HG02840 (cell line): ENCODE measurements at regions not wholly inside any gene's neighbourhood (a gene's known extent, or its start where the extent isn't known, plus 50 kb on each side); places are given as distances from the start of the nearest gene placed in this dataset.

Experiments used
- ATAC-seq: cut with Tn5 transposase; IDR thresholded peaks from one replicate; pipeline ENCODE4 v1.9.1; 2021; ENCODE audit warnings: mild to moderate bottlenecking, moderate library complexity, moderate number of reproducible peaks; ENCODE audit not compliant: unreplicated experiment, low FRiP score

DNA sequence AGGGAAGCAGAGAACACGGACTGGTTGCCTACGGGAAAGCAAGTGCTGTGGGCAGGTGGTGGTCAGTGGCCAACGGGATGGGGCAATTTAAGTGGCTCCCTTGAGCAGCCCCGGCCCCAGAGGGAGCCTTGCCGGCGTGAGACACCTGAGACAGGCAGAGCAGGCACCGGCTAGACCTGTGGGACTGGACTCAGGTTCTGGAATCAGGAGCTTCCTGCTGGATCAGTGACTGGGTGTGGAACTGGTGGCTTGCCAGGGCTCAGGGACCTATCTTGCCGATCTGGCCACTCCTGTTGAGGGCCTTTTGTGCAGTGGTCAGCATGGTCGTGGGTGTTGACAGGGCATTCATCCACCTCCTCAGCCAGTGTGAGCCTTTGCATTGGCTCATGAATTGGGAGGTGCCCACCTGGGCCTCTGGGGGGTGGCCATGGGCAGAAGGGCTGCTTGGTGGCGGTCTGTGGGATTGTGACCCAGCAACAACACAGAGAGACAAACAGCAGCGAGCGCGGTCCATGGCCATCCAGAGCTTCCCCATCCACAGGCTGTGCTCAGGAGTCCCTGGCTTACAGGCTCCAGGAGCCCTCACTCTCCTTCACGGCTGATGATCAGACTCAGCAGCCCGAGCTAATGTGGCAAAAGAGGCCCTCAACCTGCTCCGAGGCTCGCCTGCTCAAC is 85.4 kb upstream of the ZNF516 start:
- no peak for ATAC-seq

DNA sequence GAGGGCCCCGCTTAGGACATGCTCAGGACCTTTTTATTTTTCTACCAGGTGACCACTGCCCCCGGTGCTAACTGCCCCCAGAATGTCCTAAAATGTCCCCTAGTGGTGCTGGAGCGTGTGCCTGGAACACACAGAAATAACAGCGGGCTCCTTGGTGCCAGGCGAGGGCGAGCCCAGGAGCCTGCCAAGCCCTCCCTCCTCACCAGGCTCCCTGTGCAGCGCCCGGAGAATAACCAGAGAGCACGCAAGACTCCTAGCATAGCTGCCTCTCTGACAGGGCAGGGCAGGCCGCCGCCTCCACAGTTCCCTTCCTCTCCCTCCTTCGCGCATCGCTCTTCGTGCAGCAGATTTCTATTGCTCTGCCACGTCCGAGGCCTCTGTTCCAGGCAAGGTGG is 84.3 kb upstream of the ZNF516 start:
- no peak for ATAC-seq

DNA sequence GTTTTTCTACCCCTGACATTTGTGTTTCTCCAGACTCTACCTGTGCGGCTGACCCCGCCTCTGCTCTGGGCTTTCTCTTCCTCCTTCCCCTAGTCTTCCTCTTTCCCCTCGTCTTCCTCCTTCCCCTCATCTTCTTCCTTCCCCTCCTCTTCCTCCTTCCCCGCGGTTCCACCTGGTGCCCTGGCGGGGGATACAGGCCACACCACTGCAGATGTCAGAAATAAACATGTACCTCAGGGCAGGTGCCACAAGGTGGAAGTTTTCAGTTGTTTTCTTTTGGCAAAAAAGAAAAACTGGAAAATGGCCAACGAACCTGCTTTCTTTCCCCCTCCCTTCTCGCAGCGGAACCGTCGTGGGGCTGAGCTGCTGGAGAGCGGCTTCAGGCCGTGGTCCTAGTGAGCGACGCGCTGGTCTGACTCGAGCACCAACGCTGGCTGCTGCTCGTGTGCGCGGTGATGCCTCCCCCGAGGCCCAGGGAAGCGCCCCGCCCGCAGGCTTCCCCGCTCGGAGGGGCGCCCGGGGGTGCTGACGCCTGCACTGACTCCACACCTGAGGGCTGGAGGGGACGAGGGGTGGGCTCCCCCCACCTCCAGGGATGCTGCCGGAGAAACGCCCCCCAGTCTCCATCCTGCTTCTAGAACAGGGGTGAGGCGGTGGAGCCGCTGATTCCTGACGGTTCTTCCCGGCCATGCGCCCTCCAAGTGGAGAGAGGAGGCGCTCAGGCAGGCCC is 83.7 kb upstream of the ZNF516 start:
- ATAC-seq = no peak

DNA sequence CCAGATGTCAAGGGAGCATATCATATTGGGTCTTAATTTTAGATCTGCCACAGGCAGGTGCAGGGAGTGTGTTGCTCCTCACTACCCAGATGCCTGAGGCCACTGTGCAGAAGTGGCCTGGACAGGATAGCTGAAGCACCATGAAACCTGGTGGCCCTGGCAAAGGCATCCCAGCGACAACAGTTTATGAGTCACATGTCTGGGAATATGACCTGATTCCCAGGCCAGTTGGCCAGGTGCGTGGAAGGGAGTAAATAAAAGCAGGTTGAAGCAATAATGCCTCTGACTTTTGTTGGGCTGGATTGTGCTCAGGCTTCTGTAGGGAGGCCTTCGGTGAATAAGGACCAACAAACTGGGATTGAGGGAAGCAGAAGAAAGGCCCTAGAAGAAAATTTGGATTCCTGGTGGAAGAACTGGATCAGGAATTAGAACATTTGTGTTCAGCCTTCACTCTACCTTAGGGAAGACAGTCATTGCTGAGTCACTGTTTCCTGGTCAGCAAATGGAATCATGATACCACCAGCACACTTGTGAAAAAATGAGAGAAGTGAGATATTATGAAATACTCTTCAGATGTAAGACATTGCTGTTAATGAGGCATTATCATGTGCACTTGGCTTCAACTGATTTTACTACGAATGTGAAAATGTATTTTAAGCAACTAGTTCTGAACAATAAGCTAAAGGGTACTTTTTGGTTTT is 78.4 kb upstream of the ZNF516 start:
- no peak for ATAC-seq

DNA sequence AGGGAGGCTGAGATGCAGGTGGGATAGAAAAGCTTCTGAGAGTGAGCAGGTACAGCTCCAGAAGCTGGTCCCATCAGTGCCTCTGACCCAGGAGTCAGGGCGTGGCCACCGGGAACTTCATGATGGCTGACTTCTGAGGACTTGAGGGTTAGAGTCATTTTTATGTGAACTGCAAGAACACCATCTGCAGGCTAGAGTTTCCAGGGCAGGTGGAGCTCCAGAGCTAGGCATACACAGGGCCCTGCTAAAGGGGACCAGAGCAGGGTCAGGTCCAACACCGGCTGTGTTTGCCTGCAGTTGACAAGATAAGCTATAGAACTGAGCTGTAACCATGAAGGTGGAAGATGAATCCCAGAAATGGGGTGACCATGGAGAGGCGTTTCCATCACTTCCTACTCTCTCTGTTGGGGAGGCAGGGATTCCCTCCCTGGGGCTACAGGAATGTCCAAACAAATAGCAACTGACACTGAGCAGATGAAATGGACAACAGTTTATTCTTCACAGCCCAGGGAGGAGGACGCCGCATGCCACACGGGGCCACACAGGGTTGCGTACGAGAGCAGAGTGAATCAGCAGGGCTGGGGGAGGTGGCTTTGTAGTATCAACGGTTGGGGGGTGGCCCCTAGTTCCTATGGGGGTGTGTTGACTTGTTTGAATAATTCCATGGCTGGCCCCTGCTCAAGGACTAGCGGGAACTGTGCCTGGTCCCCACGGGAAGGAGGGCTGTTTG is 77.6 kb upstream of the ZNF516 start:
- ATAC-seq = no peak

DNA sequence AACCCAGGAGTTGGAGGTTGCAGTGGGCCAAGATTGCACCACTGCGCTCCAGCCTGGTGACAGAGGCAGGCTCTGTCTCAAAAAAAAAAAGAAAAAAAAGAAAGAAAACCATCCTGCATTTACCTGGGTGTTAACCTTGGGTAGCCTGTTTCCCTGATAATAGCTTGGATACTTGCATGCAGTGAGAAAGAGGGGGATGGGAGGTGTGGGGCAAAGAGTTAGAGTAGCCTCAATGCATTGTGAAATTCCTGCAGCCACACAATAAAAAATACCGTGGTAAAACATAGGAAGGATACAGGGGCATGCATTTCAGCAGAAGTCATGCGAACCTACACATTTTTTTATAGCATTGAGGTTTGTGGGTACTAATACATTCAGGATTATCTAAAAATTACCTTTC is 76.6 kb upstream of the ZNF516 start:
- ATAC-seq = no peak

DNA sequence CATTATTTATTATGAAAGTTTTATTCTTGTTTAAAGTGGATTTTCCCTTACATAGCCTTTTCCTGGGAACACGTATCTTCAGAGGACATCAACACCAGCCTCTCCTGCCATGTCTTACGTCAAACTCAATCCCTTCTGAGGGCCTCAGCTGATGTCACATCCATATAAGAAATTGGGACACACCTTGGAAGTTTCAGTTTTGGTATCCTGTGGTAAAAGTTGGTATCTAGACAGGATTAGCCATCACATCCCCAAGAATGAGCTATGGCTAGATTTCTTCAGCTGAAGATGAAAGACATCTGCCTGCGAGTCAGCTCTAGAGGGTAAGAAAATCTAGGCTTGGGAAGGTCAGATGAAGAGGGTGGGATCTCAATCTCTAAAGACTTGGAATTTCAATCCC is 75.8 kb upstream of the ZNF516 start:
- no peak for ATAC-seq

DNA sequence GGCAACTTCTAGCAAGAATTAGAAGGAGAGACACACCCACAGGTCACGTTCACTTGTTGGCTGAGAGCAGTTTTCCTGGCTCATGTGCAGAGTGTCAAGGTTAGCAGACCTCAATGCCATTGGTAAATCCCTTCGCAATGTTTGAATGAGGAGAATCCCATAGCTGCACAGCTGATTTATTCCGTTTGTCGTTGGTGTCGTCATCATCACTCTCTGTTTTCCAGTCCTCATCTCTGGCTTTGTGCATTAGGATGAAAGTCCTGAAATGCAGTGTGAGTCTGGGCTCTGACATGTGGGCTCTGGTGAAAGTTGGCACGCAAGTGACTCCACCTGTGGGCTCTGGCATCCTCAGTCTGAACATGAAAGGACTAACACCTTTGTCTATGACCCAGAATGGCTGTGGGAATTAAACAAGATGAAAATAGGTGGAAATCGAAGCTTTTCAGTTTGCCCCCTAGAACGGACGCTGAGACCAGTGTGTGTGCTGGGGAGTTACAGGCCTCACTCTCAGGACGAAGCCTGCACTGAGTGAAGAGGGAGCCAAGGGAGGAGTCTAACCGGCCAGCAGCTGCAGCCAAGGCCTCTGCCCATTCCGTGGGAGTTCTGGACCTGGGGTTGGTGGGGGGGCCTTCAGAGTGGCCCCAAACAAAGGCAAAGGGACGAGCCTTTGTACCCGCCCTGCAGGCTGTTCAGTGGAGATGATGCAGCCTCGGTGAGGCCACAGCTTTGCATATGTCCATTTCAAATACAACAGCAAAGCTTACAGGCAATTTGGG is 74.8 kb upstream of the ZNF516 start:
- no peak for ATAC-seq

DNA sequence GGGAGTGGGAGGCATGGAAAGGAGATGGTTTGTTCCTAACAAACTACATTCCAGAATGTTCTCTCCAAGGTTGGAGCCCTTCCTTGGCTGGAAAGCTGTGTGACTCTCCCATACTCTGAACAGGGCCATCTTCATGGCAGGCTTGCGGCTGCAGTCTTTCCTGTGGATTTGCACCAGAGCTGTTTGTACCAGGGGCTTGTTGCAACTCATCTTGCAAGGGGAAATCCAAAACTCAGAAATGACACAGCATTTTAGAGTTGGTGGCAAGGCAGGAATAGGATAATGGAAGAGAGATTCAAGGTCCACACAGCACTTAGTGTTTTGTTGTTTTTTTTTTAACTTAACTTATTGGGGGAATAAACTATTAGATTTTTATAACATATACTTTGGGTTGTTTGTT is 73.7 kb upstream of the ZNF516 start:
- ATAC-seq = no peak

DNA sequence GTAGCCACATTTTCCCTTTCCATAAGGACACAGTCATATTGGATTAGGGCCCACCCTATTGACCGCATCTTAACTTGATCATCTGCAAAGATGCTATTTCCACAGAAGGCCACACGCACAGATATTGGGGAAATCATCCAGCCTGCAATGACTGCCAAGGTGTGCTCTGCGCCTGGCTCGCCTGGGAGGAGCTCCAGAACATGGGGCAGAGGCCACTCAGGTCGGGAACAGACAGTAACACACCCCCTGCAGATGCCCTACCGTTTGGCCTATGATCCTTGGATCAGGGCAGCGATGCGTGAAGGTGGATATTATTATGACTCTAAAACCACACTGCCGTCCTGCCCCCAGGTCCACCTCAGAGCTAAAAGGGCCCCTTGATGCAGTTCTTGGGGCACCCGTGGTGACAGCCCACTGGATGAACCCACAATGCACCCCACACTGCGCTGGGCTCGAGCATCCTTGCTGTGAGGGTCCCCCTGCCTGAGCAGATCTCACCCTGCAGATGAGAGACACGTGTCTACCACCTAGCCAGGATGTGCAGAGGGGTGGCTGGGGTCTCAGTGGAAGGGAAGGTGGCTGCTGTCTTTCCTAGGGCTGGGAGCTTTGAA is 72.9 kb upstream of the ZNF516 start:
- ATAC-seq = no peak

DNA sequence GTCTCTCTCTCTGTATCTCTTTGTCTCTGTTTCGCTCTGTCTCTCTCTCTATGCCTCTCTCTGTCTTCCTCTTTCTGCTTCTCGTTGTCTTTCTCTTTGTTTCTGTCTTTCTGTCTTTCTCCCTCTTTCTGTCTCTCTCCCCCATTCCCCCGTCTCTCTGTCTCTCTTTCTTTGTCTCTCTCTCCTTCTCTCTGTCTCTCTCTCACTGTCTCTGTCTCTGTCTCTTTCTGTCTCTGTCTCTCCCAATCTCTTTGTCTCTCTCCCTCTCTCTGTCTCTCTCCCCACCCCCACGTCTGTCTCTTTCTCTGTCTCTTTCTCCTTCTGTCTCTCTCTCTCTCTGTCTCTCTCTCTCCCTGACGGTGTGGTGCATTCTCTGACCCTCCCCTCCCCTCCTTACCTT is 71.9 kb upstream of the ZNF516 start:
- ATAC-seq = no peak

DNA sequence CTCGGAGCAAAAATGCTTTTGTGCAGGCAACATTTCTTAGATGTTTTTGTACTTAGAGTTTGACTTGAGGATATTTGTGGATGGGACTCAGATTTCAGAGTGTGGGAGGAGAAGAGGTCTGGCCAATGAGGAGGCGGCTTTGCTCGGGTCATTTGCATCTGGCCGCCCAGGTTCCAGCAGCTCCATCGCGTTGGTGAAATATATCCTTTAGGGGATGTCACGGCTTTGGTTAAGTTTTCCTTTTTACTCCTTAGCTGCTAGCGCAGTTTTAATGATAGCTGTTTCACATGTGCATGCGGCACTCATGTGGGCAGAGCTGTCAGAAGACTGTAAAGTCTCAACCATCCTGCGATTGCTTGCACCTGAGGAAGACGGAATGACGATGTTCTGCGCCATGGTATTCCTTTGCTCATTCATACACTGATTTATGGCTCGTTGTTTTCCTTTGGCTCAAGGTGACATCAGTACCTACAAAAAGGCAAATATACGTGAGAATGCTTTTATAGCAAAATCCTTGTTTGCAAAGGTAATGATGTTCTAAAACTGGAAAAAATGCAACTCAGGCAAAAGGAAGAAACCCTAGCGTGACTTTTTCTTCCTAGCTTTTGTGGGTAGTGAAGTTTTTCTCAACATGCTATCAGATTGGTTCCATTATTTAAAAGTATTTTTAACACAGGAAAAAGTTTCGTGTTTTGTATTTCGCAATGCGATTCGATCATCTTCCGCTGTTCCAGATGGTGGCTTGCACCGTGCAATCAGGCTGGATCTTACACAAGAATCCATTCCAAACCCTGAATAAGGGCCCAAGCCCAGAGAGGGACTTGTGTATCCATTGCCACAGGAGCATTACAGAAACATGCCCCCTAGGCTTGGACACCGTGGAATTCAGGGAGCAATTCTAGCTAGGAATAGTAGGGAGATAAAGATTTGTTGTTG is 70.5 kb upstream of the ZNF516 start:
- ATAC-seq = no peak

DNA sequence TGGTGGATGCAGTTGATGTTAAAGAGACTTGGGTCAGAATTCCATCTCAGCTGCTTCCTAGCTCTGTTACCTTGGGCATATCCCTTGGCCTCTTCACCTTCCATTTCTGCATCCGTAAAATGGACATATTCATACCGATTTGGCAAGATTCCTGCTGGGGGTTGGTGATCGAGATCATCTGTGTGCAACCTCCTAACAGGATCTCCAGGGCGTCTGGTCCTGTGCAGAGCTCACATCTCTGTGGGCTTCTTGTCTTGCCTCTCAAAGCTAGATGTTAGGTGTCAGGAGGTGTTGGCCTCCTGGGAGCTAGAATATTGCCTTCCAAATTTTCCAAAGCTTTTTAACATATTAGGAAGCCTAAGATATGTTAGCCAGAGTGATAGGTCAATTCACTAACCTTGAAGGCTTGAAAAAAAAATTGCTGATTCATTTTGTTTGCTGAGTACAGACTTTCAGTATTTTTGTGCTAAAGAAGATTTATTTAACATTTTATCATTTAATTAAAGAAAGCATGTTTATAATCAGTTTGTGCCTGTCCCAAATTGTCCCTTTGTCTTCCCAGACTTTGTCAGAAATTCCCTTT is 69.7 kb upstream of the ZNF516 start:
- no peak for ATAC-seq

DNA sequence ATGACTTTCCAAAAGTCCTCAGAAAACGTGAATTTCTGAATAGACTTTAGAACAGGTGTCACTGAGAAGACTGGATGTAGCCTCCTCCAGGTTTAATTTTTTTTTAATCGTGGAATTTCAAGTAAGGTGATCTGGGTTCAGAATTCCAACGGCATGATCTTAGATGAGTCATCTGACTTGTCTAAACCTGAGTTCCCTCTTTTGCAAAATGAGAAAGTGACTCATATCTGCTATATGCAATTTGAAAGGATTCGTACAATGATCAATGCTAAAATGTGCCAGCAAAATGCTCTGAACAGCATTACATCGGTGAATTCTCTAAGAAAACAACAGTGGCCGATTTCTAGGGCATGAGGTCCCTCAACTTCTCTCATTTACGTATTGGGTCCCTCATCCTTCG is 69.1 kb upstream of the ZNF516 start:
- no peak for ATAC-seq

DNA sequence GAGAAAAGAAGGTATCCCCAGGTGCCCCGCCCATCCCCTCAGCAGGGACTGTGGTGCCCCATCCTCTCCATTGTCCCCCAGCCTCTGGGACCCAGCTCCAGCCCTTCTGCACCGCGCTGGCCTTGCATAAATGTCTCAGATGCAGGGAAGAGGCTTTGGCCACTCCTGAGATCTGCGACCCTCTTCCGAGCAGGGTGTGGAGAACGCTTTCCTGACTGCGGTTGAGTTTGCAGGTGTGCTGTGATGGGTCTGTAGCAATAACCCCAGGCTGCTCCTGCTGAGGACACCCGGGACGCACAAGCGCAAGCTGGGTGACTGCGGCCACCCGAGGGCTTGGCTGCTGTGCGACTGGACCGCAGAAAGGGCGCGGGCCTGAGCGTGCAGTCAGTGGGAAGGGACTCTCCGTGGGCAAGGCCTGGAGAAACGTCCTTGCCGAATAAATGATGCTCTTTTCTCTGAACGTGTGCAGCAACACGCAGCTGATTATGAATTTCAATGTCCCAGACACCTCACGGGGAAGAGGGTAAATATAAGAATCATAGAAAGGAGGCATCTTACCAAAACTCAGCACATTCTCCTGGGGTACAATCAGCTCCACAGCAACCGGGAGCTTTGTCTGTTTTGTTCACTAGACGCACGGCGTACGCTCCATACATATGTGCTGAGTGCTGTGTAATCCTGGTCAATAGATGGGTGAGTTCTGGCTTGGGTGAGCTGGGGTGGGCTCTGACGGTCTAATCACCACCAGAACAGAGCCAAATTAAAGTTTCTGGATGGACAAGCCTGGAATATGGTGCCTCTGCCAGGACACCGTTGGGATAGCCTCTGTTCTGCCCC is 67.5 kb upstream of the ZNF516 start:
- ATAC-seq = no peak

DNA sequence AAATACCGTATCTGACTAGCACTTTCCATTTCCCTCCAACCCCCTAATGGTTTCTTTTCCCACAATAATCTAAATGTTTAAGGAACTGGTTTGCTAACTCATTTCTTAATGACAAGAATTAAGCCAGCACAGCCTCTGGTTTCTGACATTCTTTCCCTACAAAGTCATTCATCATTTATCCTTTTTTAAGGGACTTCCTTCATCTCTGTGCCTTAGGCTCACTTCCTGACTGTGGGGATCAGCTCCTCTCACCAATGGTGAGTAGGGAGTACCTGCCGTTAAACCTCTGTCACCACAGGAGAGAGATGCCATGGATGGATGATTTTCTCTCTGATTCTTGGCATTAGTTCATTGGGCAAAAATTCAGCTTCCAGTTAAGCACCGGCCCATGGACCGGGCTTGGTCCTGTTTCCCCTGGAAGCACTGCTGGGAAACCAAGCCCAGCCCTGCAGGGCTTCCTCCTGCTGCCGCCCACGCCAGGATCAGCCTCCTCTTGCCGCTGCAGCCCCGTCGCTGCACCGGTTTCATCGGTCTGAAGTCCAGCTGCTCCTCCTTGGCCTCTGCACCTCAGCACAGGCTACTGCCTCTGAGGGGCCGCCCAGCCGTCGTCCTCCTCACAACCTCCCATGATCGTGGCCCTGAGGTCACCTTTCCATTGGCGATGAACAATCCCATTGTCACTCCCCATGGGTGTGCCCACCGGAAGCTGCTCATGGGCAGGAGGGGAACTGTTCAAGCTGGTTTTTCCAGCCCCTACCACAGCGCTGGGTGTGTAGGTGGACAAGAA is 64.0 kb upstream of the ZNF516 start:
- ATAC-seq = no peak

DNA sequence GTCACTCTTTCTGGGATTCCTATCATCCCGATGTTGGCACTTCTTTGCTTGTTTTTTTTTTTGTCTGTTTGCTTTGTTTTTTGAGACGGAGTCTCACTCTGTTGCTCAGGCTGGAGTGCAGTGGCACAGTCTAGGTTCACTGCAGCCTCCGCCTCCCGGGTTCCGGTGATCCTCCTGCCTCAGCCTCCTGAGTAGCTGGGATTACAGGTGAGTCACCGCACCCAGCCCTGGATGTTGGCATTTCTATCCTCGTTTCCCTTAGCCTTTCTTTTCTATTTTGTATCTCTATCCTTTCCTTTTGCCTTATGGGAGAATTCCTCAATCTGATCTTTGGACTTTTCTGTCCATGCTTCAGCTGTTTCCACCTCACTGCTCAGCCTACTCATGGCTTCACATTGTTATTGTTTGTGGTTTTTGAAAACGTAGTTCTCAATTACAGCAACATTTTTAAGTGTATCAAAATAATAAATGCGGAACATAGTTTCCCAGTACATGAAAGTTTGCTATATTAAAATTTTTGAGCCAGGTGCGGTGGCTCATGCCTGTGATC is 62.1 kb upstream of the ZNF516 start:
- ATAC-seq = no peak
